ENCODE measurements at regions not wholly inside any gene's neighbourhood (a gene's known extent, or its start where the extent isn't known, plus 50 kb on each side); places are given as distances from the start of the nearest gene placed in this dataset.

GRCh38 chr4:34293459-34293858 lies 1950.9 kb downstream of the ARAP2 start:
- no peak overlapping the region for H2BK15ac ChIP-seq (ENCODE audit: low read depth, low read length)
- no peak overlapping the region for H3K23ac ChIP-seq (ENCODE audit: insufficient read length, low read depth, low read length)
- no peaks in the 10 kb centered on the region for H3K9me3 ChIP-seq (ENCODE audit: control insufficient read depth, low read depth, low read length)
- no peak overlapping the region for H3K14ac ChIP-seq (ENCODE audit: insufficient read depth, low read length)
- Mint-ChIP-seq H3K27ac (no peak overlapping the region), H3K4me3 (no peak overlapping the region), H3K9me3 (no peaks in the 10 kb centered on the region; a peak in 1 of 5 replicates), H3K4me1 (peaks cover 5% of the 10 kb centered on the region in 2 experiments; a peak in 3 of 4 replicates), H3K36me3 (ENCODE audit: insufficient read depth in 1 of 3, low read depth in 3 of 3) (no peaks in the 10 kb centered on the region), H3K27me3 (ENCODE audit: low read depth) (no peaks in the 10 kb centered on the region)
- no peak overlapping the region for H3K4ac ChIP-seq (ENCODE audit: low read depth, low read length)
- H3K18ac ChIP-seq (ENCODE audit: insufficient read length, low read depth, low read length) = no peak overlapping the region
- H4K20me1 ChIP-seq (ENCODE audit: control insufficient read depth, insufficient read depth, insufficient read length) = no peaks in the 10 kb centered on the region
- H4K8ac ChIP-seq (replicated peaks; ENCODE audit: insufficient read length, low read depth, low read length) = no peak overlapping the region
- no peaks in the 10 kb centered on the region for H3K27me3 ChIP-seq (ENCODE audit: insufficient read depth, low read length)
- no peak for TF ChIP-seq CTCF (conservative IDR thresholded peaks at IDR 0.05)
- H2BK5ac ChIP-seq (ENCODE audit: insufficient read length, low read length) = no peak overlapping the region
- H2AFZ ChIP-seq (ENCODE audit: low read length) = no peak overlapping the region
- H2BK20ac ChIP-seq (ENCODE audit: low read depth, low read length, poor library complexity, severe bottlenecking) = no peak overlapping the region
- H3K56ac ChIP-seq (ENCODE audit: insufficient read length, low read depth, low read length) = no peak overlapping the region
- no peak overlapping the region for H4K91ac ChIP-seq (ENCODE audit: insufficient read length, low read depth, low read length)
- H3K79me2 ChIP-seq (ENCODE audit: insufficient read depth, low read length) = no peaks in the 10 kb centered on the region
- H2BK120ac ChIP-seq (ENCODE audit: low read depth, low read length, poor library complexity, severe bottlenecking) = no peak overlapping the region
- no peak overlapping the region for H3K9ac ChIP-seq (ENCODE audit: extremely low read depth, insufficient read length, low read length)
- H3T11ph ChIP-seq (ENCODE audit: low read length) = no peak overlapping the region
- H3K4me2 ChIP-seq (ENCODE audit: insufficient read depth, insufficient read length, low read length) = no peak overlapping the region
- H3K4me1 ChIP-seq (ENCODE audit: insufficient read depth, low read length) = no peaks in the 10 kb centered on the region
- DNase-seq = no peak
- no peak overlapping the region for H2AK5ac ChIP-seq (ENCODE audit: insufficient read length, low read length)
- no peak overlapping the region for H2BK12ac ChIP-seq (ENCODE audit: insufficient read length, low read depth, low read length)
- H3K23me2 ChIP-seq (ENCODE audit: insufficient read length, low read depth, low read length, poor library complexity, severe bottlenecking) = no peaks in the 10 kb centered on the region
- H4K5ac ChIP-seq (ENCODE audit: insufficient read length, low read depth, low read length) = no peak overlapping the region
- no peak overlapping the region for H3K27ac ChIP-seq (ENCODE audit: insufficient read length, low read depth, low read length)
- H3K79me1 ChIP-seq (ENCODE audit: insufficient read depth, low read depth, low read length, poor library complexity, severe bottlenecking) = no peaks in the 10 kb centered on the region

Measured in H9 (cell line).